HepG2 (cell line): ENCODE measurements at regions not wholly inside any gene's neighbourhood (a gene's known extent, or its start where the extent isn't known, plus 50 kb on each side); places are given as distances from the start of the nearest gene placed in this dataset.

ENCODE experiments used
- ATAC-seq: fragments of 200-7000 bp; cut with Tn5 transposase; 3 replicates; pipeline ENCODE4 v1.9.1; 2020; ENCODE audit warnings: mild to moderate bottlenecking, moderate library complexity
- BruUV-seq: library from RNA; stranded (reverse); fragments of 400-500 nt; replicated peaks from 2 replicates; lab custom pipeline; 2021; lab: Mats Ljungman, UMichigan
- CTCF ChIA-PET: fragments of 300-600 bp; formaldehyde crosslinking; extraction: SDS; loops from one replicate; lab custom pipeline; 2021; ENCODE audit warnings: low total read pairs, inconsistent platforms, low intra/inter-chr PET ratio; lab: Yijun Ruan, JAX
- POLR2A ChIA-PET: fragments of 350-600 bp; sonication (Branson Sonifier 250); formaldehyde crosslinking; loops from one replicate; lab custom pipeline; 2020; ENCODE audit warnings: antibody characterized with exemption, inconsistent platforms; lab: Yijun Ruan, JAX
- DNase-seq: peaks from one replicate; pipeline ENCODE4 v3.0.0-alpha.2; 2015; ENCODE audit warnings: low spot score
- FAIRE-seq: peaks from 3 replicates; lab custom pipeline; 2011; peaks lifted over from hg19 to GRCh38; lab: Jason Lieb, UNC
- H2AFZ ChIP-seq: one replicate; pipeline ENCODE4 v1.6.1; 2011; ENCODE audit warnings: low read length, inconsistent platforms
- H3K27ac ChIP-seq: fragments of 300-600 bp; 3 replicates; pipeline ENCODE4 v1.8.0; 2011; ENCODE audit warnings: mixed run types, mild to moderate bottlenecking, mixed read lengths, low read length, inconsistent platforms; ENCODE audit not compliant: insufficient read depth; ENCODE audit errors: extremely low read length
- H3K27me3 ChIP-seq, 2 experiments: fragments of 200-600 bp in 1 of 2; 2 replicates in 1 of 2; 3 replicates in 1 of 2; pipeline versions ENCODE4 v1.6.0 to v1.8.0; 2011; ENCODE audit warnings: low read length in 2 of 2, mild to moderate bottlenecking in 2 of 2, moderate library complexity in 2 of 2, inconsistent platforms in 1 of 2; ENCODE audit not compliant: insufficient read depth in 2 of 2, control insufficient read depth in 1 of 2
- H3K36me3 ChIP-seq, 2 experiments: fragments of 200-600 bp in 1 of 2; replicated peaks in 1 of 2; 2 replicates in 1 of 2; 3 replicates in 1 of 2; pipeline versions ENCODE4 v1.5.1 to v1.8.0; 2011; ENCODE audit warnings: low read length in 2 of 2, inconsistent platforms in 1 of 2; ENCODE audit not compliant: insufficient read depth in 2 of 2, control insufficient read depth in 1 of 2
- H3K4me1 ChIP-seq: 2 replicates; pipeline ENCODE4 v1.5.1; 2012; ENCODE audit warnings: low read length, inconsistent platforms; ENCODE audit not compliant: insufficient read depth
- H3K4me2 ChIP-seq: 2 replicates; pipeline ENCODE4 v1.6.0; 2011; ENCODE audit warnings: low read depth, low read length, inconsistent platforms
- H3K4me3 ChIP-seq, 3 experiments: fragments of 200-600 bp in 1 of 3; sonication (generic), shearing (Covaris generic) in 1 of 3; replicated peaks in 1 of 3; 2 replicates each; pipeline ENCODE4 v1.5.1; 2011 to 2016; ENCODE audit warnings: low read length in 3 of 3, inconsistent platforms in 2 of 3, low read depth in 2 of 3, mild to moderate bottlenecking in 2 of 3, control low read depth in 1 of 3, mixed read lengths in 1 of 3; ENCODE audit not compliant: insufficient read depth in 1 of 3
- H3K79me2 ChIP-seq: one replicate; pipeline ENCODE4 v1.6.1; 2011; ENCODE audit warnings: low read length, inconsistent platforms; ENCODE audit not compliant: insufficient read depth
- H3K9ac ChIP-seq: 2 replicates; pipeline ENCODE4 v1.6.0; 2011; ENCODE audit warnings: mild to moderate bottlenecking, low read depth, low read length, inconsistent platforms; ENCODE audit not compliant: insufficient read depth
- H3K9me3 ChIP-seq: 2 replicates; pipeline ENCODE4 v1.5.1; 2012; ENCODE audit warnings: mild to moderate bottlenecking, low read length
- H4K20me1 ChIP-seq: 2 replicates; pipeline ENCODE4 v1.6.0; 2011; ENCODE audit warnings: inconsistent platforms, mild to moderate bottlenecking, low read length, moderate library complexity; ENCODE audit not compliant: insufficient read depth
- EHMT2 ChIP-seq: fragments of 200-600 bp; sonication (generic); IDR thresholded peaks from 2 replicates; pipeline ENCODE4 v1.7.0; 2017; ENCODE audit warnings: antibody characterized with exemption, low read depth, low read length, borderline replicate concordance
- FOXA3 ChIP-seq: IDR thresholded peaks from 2 replicates; pipeline ENCODE4 v1.6.1; 2016; ENCODE audit warnings: missing genetic modification reagents, missing compliant biosample characterization
- FOXP1 ChIP-seq, 2 experiments: fragments of 450-650 bp in 1 of 2; IDR thresholded peaks; 2 replicates each; pipeline ENCODE4 v1.6.1; 2017 to 2018; ENCODE audit warnings: antibody characterized with exemption in 1 of 2
- GPN1 ChIP-seq: sonication (generic); formaldehyde crosslinking; IDR thresholded peaks from 2 replicates; pipeline ENCODE4 v1.5.1; 2020; ENCODE audit warnings: missing genetic modification reagents, borderline replicate concordance
- NKX3-1 ChIP-seq: sonication (generic); formaldehyde crosslinking; IDR thresholded peaks from 2 replicates; pipeline ENCODE4 v1.5.0; 2020; ENCODE audit warnings: missing genetic modification reagents
- PITX1 ChIP-seq: sonication (generic); formaldehyde crosslinking; IDR thresholded peaks from 2 replicates; pipeline ENCODE4 v1.5.1; 2020; ENCODE audit warnings: mild to moderate bottlenecking, missing genetic modification reagents
- RBM22 ChIP-seq: fragments of 200-400 bp; formaldehyde crosslinking; optimal IDR thresholded peaks from 2 replicates; pipeline ENCODE3; 2017; ENCODE audit warnings: mild to moderate bottlenecking, low read length, moderate library complexity
- STAG1 ChIP-seq: sonication (generic); formaldehyde crosslinking; IDR thresholded peaks from 2 replicates; pipeline ENCODE4 v1.4.0; 2020; ENCODE audit warnings: missing genetic modification reagents
- TARDBP ChIP-seq: sonication (generic); formaldehyde crosslinking; IDR thresholded peaks from 2 replicates; pipeline ENCODE4 v1.8.0; 2022; ENCODE audit warnings: mild to moderate bottlenecking, missing genetic modification reagents
- ZC3H13 ChIP-seq: sonication (generic); formaldehyde crosslinking; IDR thresholded peaks from 2 replicates; pipeline ENCODE4 v1.8.1; 2023; ENCODE audit warnings: mild to moderate bottlenecking, missing genetic modification reagents, moderate library complexity
- ZNF251 ChIP-seq: sonication (generic); formaldehyde crosslinking; IDR thresholded peaks from 2 replicates; pipeline ENCODE4 v1.9.0; 2021; ENCODE audit warnings: mild to moderate bottlenecking, missing genetic modification reagents
- ZNF446 ChIP-seq: sonication (generic); formaldehyde crosslinking; IDR thresholded peaks from 2 replicates; pipeline ENCODE4 v1.5.0; 2020; ENCODE audit warnings: mild to moderate bottlenecking, missing genetic modification reagents
- ZNF766 ChIP-seq: sonication (generic); formaldehyde crosslinking; IDR thresholded peaks from 2 replicates; pipeline ENCODE4 v1.5.0; 2020; ENCODE audit warnings: missing genetic modification reagents, borderline replicate concordance
- ZNF775 ChIP-seq: sonication (generic); formaldehyde crosslinking; IDR thresholded peaks from 2 replicates; pipeline ENCODE4 v1.4.0; 2020; ENCODE audit warnings: missing genetic modification reagents, mild to moderate bottlenecking, moderate library complexity, borderline replicate concordance
- WGBS: methylation state at CpG from one replicate; pipeline ENCODE4 v1.1.6; 2017; ENCODE audit warnings: low lambda C conversion rate; 5-methylcytosine and 5-hydroxymethylcytosine counted together
- in situ Hi-C: cut with HindIII; loops from 2 replicates; pipeline ENCODE4 v1.10.0; 2017; ENCODE audit warnings: low pct_unique_long_range_greater_than_20kb; ENCODE audit not compliant: extremely low pct_ligation_motif_present
- intact Hi-C: fragments of 100-400 bp; cut with micrococcal nuclease; formaldehyde crosslinking; loops from one replicate; pipeline ENCODE4 v1.10.0; 2022; ENCODE audit not compliant: unreplicated experiment
- TF ChIP-seq, protein P1 (sequence below), 2 experiments: sonication (generic) in 1 of 2; formaldehyde crosslinking in 1 of 2; IDR thresholded peaks; 2 replicates each; pipeline versions ENCODE4 v1.4.0 to v1.6.1; 2018 to 2020; ENCODE audit warnings: missing genetic modification reagents in 2 of 2, borderline replicate concordance in 1 of 2, low read depth in 1 of 2, mild to moderate bottlenecking in 1 of 2, missing biosample characterization in 1 of 2
- TF ChIP-seq, protein P2 (sequence below): sonication (generic); formaldehyde crosslinking; IDR thresholded peaks from 2 replicates; pipeline ENCODE4 v1.5.0; 2020; ENCODE audit warnings: mild to moderate bottlenecking, missing genetic modification reagents, moderate library complexity

DNA sequence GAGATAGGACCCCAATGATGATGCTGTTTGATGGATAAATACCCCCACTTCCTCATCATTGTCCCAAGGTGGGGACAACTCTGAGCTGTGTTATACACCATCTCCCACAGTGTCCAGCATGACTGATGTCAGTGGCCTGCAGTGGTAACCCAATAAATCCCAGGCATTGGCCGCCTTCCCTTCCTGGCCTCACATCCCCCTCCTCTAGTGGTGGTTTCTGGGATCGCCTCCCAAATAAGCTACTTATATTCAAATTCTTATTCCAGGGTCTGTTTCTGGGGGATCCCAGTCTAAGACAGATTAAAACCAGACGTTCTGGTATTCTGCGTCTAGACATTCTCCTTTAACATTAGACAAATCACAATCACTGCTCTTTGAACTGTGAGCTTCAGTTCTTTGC lies 90.6 kb downstream of the SCP2D1 start:
- in situ Hi-C loops (no loop called here), intact Hi-C loops (no loop called here)
- no peak overlapping the region for H3K4me3 ChIP-seq
- no peaks in the 10 kb centered on the region for H3K36me3 ChIP-seq
- no peak overlapping the region for H3K27ac ChIP-seq
- no peak overlapping the region for H3K4me2 ChIP-seq
- ATAC-seq (peak; percentile 65), DNase-seq (no peak), FAIRE-seq (no peak)
- H4K20me1 ChIP-seq: no peaks in the 10 kb centered on the region
- no peak for TF ChIP-seq ZNF766 (CRISPR knock-in tag)
- no peak for TF ChIP-seq ZNF251
- H3K9me3 ChIP-seq: no peaks in the 10 kb centered on the region
- no peak overlapping the region for H3K9ac ChIP-seq
- H3K79me2 ChIP-seq: no peaks in the 10 kb centered on the region
- no peak overlapping the region for H2AFZ ChIP-seq
- POLR2A ChIA-PET: no interaction called here
- no TSS peak for BruUV-seq
- CTCF ChIA-PET: no interaction called here
- no peaks in the 10 kb centered on the region for H3K4me1 ChIP-seq
- 9% methylated on average over 4 of the region's 4 CpGs for WGBS
- no peaks in the 10 kb centered on the region for H3K27me3 ChIP-seq

DNA sequence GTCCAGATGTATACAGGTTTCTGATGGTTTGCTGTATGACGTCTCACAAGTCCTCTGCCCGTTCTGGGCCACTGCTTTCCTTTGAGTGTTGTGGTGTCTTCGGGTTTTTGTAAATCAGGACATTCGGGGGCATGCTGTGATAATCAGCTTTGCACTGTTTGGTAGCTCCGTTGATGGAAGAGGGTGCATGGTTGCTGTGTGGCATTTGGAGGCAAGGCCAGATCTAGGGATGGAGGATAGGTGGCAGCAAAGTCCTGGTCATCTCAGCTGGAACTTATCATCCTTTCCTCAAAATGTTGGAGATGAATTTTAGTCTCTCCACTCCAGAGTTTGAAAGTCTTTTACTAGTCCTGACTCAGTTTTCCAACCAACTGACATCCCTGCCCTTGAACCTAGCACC lies 91.0 kb downstream of the SCP2D1 start:
- POLR2A ChIA-PET: no interaction called here
- FAIRE-seq: no peak
- no peaks in the 10 kb centered on the region for H4K20me1 ChIP-seq
- no peak overlapping the region for H3K9ac ChIP-seq
- no peaks in the 10 kb centered on the region for H3K79me2 ChIP-seq
- no peaks in the 10 kb centered on the region for H3K4me1 ChIP-seq
- no peaks in the 10 kb centered on the region for H3K27me3 ChIP-seq
- no peak overlapping the region for H3K4me3 ChIP-seq
- H3K9me3 ChIP-seq: no peaks in the 10 kb centered on the region
- H3K36me3 ChIP-seq: no peaks in the 10 kb centered on the region
- intact Hi-C loops: no loop called here
- BruUV-seq: no TSS peak
- no peak overlapping the region for H3K27ac ChIP-seq
- H3K4me2 ChIP-seq: no peak overlapping the region
- H2AFZ ChIP-seq: no peak overlapping the region
- no peak for DNase-seq
- WGBS: 4% methylated on average over 5 of the region's 5 CpGs
- in situ Hi-C loops: no loop called here
- CTCF ChIA-PET: no interaction called here
- peak; percentile 59 for ATAC-seq
- TF ChIP-seq ZNF446 (CRISPR knock-in tag): no peak
- no peak for TF ChIP-seq RBM22
- peak; percentile 52 for TF ChIP-seq STAG1 (CRISPR knock-in tag)
- TF ChIP-seq, protein P1, sequence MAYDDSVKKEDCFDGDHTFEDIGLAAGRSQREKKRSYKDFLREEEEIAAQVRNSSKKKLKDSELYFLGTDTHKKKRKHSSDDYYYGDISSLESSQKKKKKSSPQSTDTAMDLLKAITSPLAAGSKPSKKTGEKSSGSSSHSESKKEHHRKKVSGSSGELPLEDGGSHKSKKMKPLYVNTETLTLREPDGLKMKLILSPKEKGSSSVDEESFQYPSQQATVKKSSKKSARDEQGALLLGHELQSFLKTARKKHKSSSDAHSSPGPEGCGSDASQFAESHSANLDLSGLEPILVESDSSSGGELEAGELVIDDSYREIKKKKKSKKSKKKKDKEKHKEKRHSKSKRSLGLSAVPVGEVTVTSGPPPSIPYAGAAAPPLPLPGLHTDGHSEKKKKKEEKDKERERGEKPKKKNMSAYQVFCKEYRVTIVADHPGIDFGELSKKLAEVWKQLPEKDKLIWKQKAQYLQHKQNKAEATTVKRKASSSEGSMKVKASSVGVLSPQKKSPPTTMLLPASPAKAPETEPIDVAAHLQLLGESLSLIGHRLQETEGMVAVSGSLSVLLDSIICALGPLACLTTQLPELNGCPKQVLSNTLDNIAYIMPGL (CRISPR knock-in tag; IDR thresholded peaks at IDR 0.05; ENCODE audit: borderline replicate concordance in 1 of 2, low read depth in 1 of 2): no peak
- TF ChIP-seq ZC3H13: no peak
- TF ChIP-seq EHMT2: no peak
- TF ChIP-seq, protein P2, sequence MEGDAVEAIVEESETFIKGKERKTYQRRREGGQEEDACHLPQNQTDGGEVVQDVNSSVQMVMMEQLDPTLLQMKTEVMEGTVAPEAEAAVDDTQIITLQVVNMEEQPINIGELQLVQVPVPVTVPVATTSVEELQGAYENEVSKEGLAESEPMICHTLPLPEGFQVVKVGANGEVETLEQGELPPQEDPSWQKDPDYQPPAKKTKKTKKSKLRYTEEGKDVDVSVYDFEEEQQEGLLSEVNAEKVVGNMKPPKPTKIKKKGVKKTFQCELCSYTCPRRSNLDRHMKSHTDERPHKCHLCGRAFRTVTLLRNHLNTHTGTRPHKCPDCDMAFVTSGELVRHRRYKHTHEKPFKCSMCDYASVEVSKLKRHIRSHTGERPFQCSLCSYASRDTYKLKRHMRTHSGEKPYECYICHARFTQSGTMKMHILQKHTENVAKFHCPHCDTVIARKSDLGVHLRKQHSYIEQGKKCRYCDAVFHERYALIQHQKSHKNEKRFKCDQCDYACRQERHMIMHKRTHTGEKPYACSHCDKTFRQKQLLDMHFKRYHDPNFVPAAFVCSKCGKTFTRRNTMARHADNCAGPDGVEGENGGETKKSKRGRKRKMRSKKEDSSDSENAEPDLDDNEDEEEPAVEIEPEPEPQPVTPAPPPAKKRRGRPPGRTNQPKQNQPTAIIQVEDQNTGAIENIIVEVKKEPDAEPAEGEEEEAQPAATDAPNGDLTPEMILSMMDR (CRISPR knock-in tag): peak; percentile 50
- no peak for TF ChIP-seq ZNF775 (CRISPR knock-in tag)
- no peak for TF ChIP-seq GPN1 (CRISPR knock-in tag)
- no peak for TF ChIP-seq TARDBP (CRISPR knock-in tag)
- TF ChIP-seq FOXA3 (CRISPR knock-in tag): no peak
- TF ChIP-seq PITX1 (CRISPR knock-in tag): 0 out of 2 replicates have a peak, but pooled peaks have one; percentile 23
- no peak for TF ChIP-seq NKX3-1
- TF ChIP-seq FOXP1 (IDR thresholded peaks at IDR 0.05): no peak
- TF ChIP-seq FOXP1 (CRISPR knock-in tag; IDR thresholded peaks at IDR 0.05): no peak
